ENCODE measurements at regions not wholly inside any gene's neighbourhood (a gene's known extent, or its start where the extent isn't known, plus 50 kb on each side); places are given as distances from the start of the nearest gene placed in this dataset.

DNA sequence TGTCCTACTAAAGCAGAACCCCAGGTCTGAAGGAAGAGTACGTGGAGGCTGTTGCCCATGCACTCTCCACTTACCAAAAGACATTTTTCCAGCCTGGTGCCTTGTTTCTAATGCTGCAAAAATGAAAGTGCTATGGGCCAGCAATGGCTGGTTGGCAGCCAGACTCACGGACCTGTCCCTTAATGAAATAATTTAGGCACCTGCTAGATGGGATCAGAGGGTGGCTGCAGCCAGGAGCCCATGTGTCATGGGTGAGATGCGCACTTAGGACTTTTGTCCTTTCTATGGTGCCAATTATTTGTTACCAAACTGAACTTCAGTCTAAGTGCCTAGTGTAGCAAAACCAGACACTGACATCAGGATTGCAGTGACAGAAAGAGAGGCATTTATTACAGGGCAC, 276.3 kb downstream of the YTHDC2 start:
- H3K27me3 ChIP-seq (ENCODE audit: control insufficient read depth in 2 of 2, insufficient read depth in 2 of 2, low read length in 2 of 2), result no peaks in the 10 kb centered on the region
- H3K4me2 ChIP-seq (ENCODE audit: insufficient read depth, low read length), result no peak overlapping the region
- intact Hi-C loops (cut with micrococcal nuclease), result no loop called here
- ChIA-PET POLR2A (no interaction called here), CTCF (ENCODE audit: low intra/inter-chr PET ratio) (no interaction called here)
- H3K4me3 ChIP-seq, result no peak overlapping the region
- DNase-seq (ENCODE audit: extremely low read depth in 1 of 4, low spot score in 3 of 4), result no peak
- no peak overlapping the region for H3K9ac ChIP-seq (ENCODE audit: insufficient read depth in 1 of 2, low read depth in 2 of 2, low read length in 2 of 2)
- no peaks in the 10 kb centered on the region for H4K20me1 ChIP-seq (replicated peaks; ENCODE audit: control insufficient read depth, insufficient read depth, low read length)
- no peak for ATAC-seq
- no peaks in the 10 kb centered on the region for H3K9me3 ChIP-seq (replicated peaks; ENCODE audit: control insufficient read depth, insufficient read depth, low read depth, low read length)
- no peaks in the 10 kb centered on the region for H3K79me2 ChIP-seq (ENCODE audit: control insufficient read depth, insufficient read depth, low read length)
- in situ Hi-C loops (cut with MboI), result no loop called here
- no peak overlapping the region for H2AFZ ChIP-seq (ENCODE audit: low read depth, low read length)
- WGBS (ENCODE audit: insufficient coverage, low coverage, missing lambda C conversion rate), result 0% methylated on average over 3 of the region's 3 CpGs
- no TSS peak for BruUV-seq (replicated peaks)
- no peaks in the 10 kb centered on the region for H3K36me3 ChIP-seq (ENCODE audit: control insufficient read depth, insufficient read depth, low read length)
- H3K27ac ChIP-seq (ENCODE audit: extremely low read depth, low read depth, low read length), result no peak overlapping the region
- no peaks in the 10 kb centered on the region for H3K4me1 ChIP-seq (replicated peaks in 1 of 2; ENCODE audit: control insufficient read depth in 2 of 2, insufficient read depth in 2 of 2, low read length in 2 of 2)
- no peaks in the 10 kb centered on the region for H3K9me1 ChIP-seq (ENCODE audit: control insufficient read depth, insufficient read depth, low read length)
- FAIRE-seq, result no peak
- TF ChIP-seq BRCA1 (IDR thresholded peaks at IDR 0.05) (no peak), BRCA1 (CRISPR knock-in tag; IDR thresholded peaks at IDR 0.05) (no peak), KDM4B (IDR thresholded peaks at IDR 0.05; ENCODE audit: borderline replicate concordance in 2 of 2, low read depth in 1 of 2) (no peak), DMBX1 (CRISPR knock-in tag; IDR thresholded peaks at IDR 0.05; ENCODE audit: borderline replicate concordance) (no peak), NONO (IDR thresholded peaks at IDR 0.05; ENCODE audit: low read depth in 2 of 2, low read length in 1 of 2) (no peak)
- TF ChIP-seq, protein P1, sequence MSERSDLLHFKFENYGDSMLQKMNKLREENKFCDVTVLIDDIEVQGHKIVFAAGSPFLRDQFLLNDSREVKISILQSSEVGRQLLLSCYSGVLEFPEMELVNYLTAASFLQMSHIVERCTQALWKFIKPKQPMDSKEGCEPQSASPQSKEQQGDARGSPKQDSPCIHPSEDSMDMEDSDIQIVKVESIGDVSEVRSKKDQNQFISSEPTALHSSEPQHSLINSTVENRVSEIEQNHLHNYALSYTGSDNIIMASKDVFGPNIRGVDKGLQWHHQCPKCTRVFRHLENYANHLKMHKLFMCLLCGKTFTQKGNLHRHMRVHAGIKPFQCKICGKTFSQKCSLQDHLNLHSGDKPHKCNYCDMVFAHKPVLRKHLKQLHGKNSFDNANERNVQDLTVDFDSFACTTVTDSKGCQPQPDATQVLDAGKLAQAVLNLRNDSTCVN (CRISPR knock-in tag; IDR thresholded peaks at IDR 0.05), result no peak
- TF ChIP-seq, protein P2, sequence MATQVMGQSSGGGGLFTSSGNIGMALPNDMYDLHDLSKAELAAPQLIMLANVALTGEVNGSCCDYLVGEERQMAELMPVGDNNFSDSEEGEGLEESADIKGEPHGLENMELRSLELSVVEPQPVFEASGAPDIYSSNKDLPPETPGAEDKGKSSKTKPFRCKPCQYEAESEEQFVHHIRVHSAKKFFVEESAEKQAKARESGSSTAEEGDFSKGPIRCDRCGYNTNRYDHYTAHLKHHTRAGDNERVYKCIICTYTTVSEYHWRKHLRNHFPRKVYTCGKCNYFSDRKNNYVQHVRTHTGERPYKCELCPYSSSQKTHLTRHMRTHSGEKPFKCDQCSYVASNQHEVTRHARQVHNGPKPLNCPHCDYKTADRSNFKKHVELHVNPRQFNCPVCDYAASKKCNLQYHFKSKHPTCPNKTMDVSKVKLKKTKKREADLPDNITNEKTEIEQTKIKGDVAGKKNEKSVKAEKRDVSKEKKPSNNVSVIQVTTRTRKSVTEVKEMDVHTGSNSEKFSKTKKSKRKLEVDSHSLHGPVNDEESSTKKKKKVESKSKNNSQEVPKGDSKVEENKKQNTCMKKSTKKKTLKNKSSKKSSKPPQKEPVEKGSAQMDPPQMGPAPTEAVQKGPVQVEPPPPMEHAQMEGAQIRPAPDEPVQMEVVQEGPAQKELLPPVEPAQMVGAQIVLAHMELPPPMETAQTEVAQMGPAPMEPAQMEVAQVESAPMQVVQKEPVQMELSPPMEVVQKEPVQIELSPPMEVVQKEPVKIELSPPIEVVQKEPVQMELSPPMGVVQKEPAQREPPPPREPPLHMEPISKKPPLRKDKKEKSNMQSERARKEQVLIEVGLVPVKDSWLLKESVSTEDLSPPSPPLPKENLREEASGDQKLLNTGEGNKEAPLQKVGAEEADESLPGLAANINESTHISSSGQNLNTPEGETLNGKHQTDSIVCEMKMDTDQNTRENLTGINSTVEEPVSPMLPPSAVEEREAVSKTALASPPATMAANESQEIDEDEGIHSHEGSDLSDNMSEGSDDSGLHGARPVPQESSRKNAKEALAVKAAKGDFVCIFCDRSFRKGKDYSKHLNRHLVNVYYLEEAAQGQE (IDR thresholded peaks at IDR 0.05; ENCODE audit: borderline replicate concordance), result no peak
- TF ChIP-seq, protein P2 (CRISPR knock-in tag; IDR thresholded peaks at IDR 0.05; ENCODE audit: low read depth), result no peak
